ENCODE measurements at regions not wholly inside any gene's neighbourhood (a gene's known extent, or its start where the extent isn't known, plus 50 kb on each side); places are given as distances from the start of the nearest gene placed in this dataset.
"Not testable (repeated sequence)": the region's sequence is repeated elsewhere in the genome, so short reads cannot be mapped to it uniquely, and the experiment has no call there.

GRCh38 chr2:111609146-111609844 is 274.7 kb downstream of the ANAPC1 start:
- H3K4me3 ChIP-seq (ENCODE audit: extremely low read depth in 1 of 4, insufficient read depth in 2 of 4, low read depth in 3 of 4, low read length in 4 of 4); H4K8ac ChIP-seq (ENCODE audit: extremely low read depth, insufficient read depth, low read length); H3K9me3 ChIP-seq (ENCODE audit: insufficient read depth in 2 of 2, low read depth in 1 of 2, low read length in 1 of 2); H3K4me2 ChIP-seq (ENCODE audit: insufficient read depth in 1 of 2, low read depth in 2 of 2, low read length in 2 of 2); H4K20me1 ChIP-seq (replicated peaks in 1 of 2; ENCODE audit: control insufficient read depth in 1 of 2, insufficient read depth in 2 of 2, low read length in 2 of 2); CTCF ChIA-PET (ENCODE audit: partially characterized antibody); H2BK20ac ChIP-seq (ENCODE audit: low read length); H2BK12ac ChIP-seq (ENCODE audit: low read depth, low read length); H3K4me1 ChIP-seq (replicated peaks in 1 of 4; ENCODE audit: control insufficient read depth in 3 of 4, insufficient read depth in 4 of 4, low read length in 3 of 4); H3K79me2 ChIP-seq (ENCODE audit: control insufficient read depth in 1 of 2, insufficient read depth in 2 of 2, low read length in 2 of 2); H2AK5ac ChIP-seq (ENCODE audit: low read depth, low read length); H2BK15ac ChIP-seq (ENCODE audit: low read length); H3K18ac ChIP-seq (ENCODE audit: extremely low read depth, low read length); H4K91ac ChIP-seq (replicated peaks; ENCODE audit: insufficient read length, low read length); H3K9ac ChIP-seq (replicated peaks in 1 of 4; ENCODE audit: extremely low read depth in 1 of 4, low read depth in 3 of 4, low read length in 3 of 4); H3K4ac ChIP-seq (replicated peaks; ENCODE audit: insufficient read length, low read depth, low read length); H3K27me3 ChIP-seq (replicated peaks in 1 of 4; ENCODE audit: control insufficient read depth in 3 of 4, extremely low read depth in 1 of 4, insufficient read depth in 3 of 4, low read length in 3 of 4); H3K23me2 ChIP-seq (ENCODE audit: low read depth, low read length); POLR2A ChIA-PET (ENCODE audit: partially characterized antibody); H3K23ac ChIP-seq (ENCODE audit: insufficient read length); FAIRE-seq; H2BK5ac ChIP-seq (ENCODE audit: low read depth, low read length); H3K14ac ChIP-seq (ENCODE audit: insufficient read length); H3K79me1 ChIP-seq (ENCODE audit: low read depth, low read length); H3K27ac ChIP-seq (ENCODE audit: low read depth, low read length); H2BK120ac ChIP-seq (replicated peaks; ENCODE audit: low read depth, low read length); H2AFZ ChIP-seq (ENCODE audit: low read length); H4K5ac ChIP-seq (ENCODE audit: insufficient read length, low read depth, low read length); DNase-seq (ENCODE audit: low read depth in 1 of 2, low spot score in 2 of 2); H3K56ac ChIP-seq (replicated peaks; ENCODE audit: insufficient read length, low read depth, low read length); H3K36me3 ChIP-seq (ENCODE audit: control insufficient read depth in 2 of 4, insufficient read depth in 4 of 4, low read length in 3 of 4): not testable (repeated sequence)
- WGBS, 2 experiments (ENCODE audit: extremely low coverage in 1 of 2, insufficient coverage in 1 of 2, insufficient read length in 1 of 2, insufficient replicate concordance in 2 of 2, low coverage in 1 of 2, low lambda C conversion rate in 2 of 2, missing lambda C conversion rate in 1 of 2), result 83% methylated on average over 2 of the region's 5 CpGs; no CpG with 5 or more reads in 1 of the 2 experiments

- H2AFZ ChIP-seq (ENCODE audit: low read length); H3K23ac ChIP-seq (ENCODE audit: insufficient read length); H2BK20ac ChIP-seq (ENCODE audit: low read length); H3K9me3 ChIP-seq (ENCODE audit: insufficient read depth in 2 of 2, low read depth in 1 of 2, low read length in 1 of 2); H3K36me3 ChIP-seq (ENCODE audit: control insufficient read depth in 2 of 4, insufficient read depth in 4 of 4, low read length in 3 of 4); H4K91ac ChIP-seq (replicated peaks; ENCODE audit: insufficient read length, low read length); H3K56ac ChIP-seq (replicated peaks; ENCODE audit: insufficient read length, low read depth, low read length); H3K27ac ChIP-seq (ENCODE audit: low read depth, low read length); H3K79me1 ChIP-seq (ENCODE audit: low read depth, low read length); H2BK12ac ChIP-seq (ENCODE audit: low read depth, low read length); H3K23me2 ChIP-seq (ENCODE audit: low read depth, low read length); H2BK120ac ChIP-seq (replicated peaks; ENCODE audit: low read depth, low read length); H4K8ac ChIP-seq (ENCODE audit: extremely low read depth, insufficient read depth, low read length); H3K4me2 ChIP-seq (ENCODE audit: insufficient read depth in 1 of 2, low read depth in 2 of 2, low read length in 2 of 2); H2BK15ac ChIP-seq (ENCODE audit: low read length); H3K79me2 ChIP-seq (ENCODE audit: control insufficient read depth in 1 of 2, insufficient read depth in 2 of 2, low read length in 2 of 2); H3K27me3 ChIP-seq (replicated peaks in 1 of 4; ENCODE audit: control insufficient read depth in 3 of 4, extremely low read depth in 1 of 4, insufficient read depth in 3 of 4, low read length in 3 of 4); H4K20me1 ChIP-seq (replicated peaks in 1 of 2; ENCODE audit: control insufficient read depth in 1 of 2, insufficient read depth in 2 of 2, low read length in 2 of 2); H3K14ac ChIP-seq (ENCODE audit: insufficient read length); H2AK5ac ChIP-seq (ENCODE audit: low read depth, low read length); POLR2A ChIA-PET (ENCODE audit: partially characterized antibody); H4K5ac ChIP-seq (ENCODE audit: insufficient read length, low read depth, low read length); CTCF ChIA-PET (ENCODE audit: partially characterized antibody); FAIRE-seq; H2BK5ac ChIP-seq (ENCODE audit: low read depth, low read length); H3K18ac ChIP-seq (ENCODE audit: extremely low read depth, low read length); H3K4me3 ChIP-seq (ENCODE audit: extremely low read depth in 1 of 4, insufficient read depth in 2 of 4, low read depth in 3 of 4, low read length in 4 of 4); H3K4me1 ChIP-seq (replicated peaks in 1 of 4; ENCODE audit: control insufficient read depth in 3 of 4, insufficient read depth in 4 of 4, low read length in 3 of 4); H3K9ac ChIP-seq (replicated peaks in 1 of 4; ENCODE audit: extremely low read depth in 1 of 4, low read depth in 3 of 4, low read length in 3 of 4); DNase-seq (ENCODE audit: low read depth in 1 of 2, low spot score in 2 of 2); H3K4ac ChIP-seq (replicated peaks; ENCODE audit: insufficient read length, low read depth, low read length): not testable (repeated sequence)
- 88% methylated on average over 1 of the region's 2 CpGs; no CpG with 5 or more reads in 1 of the 2 experiments for WGBS, 2 experiments (ENCODE audit: extremely low coverage in 1 of 2, insufficient coverage in 1 of 2, insufficient read length in 1 of 2, insufficient replicate concordance in 2 of 2, low coverage in 1 of 2, low lambda C conversion rate in 2 of 2, missing lambda C conversion rate in 1 of 2)
These were observed 274.0 kb downstream of the ANAPC1 start for GRCh38 chr2:111610035-111610434.

All from H1 (cell line).